IPS DF 6.9 (cell line): ENCODE measurements at regions not wholly inside any gene's neighbourhood (a gene's known extent, or its start where the extent isn't known, plus 50 kb on each side); places are given as distances from the start of the nearest gene placed in this dataset.
"Not testable (repeated sequence)": the region's sequence is repeated elsewhere in the genome, so short reads cannot be mapped to it uniquely, and the experiment has no call there.

Source experiments
- DNase-seq: peaks from one replicate; pipeline ENCODE4 v3.0.0-alpha.2; 2013; ENCODE audit warnings: low read depth, low spot score
- H3K27ac ChIP-seq: one replicate; pipeline ENCODE4 v1.5.1; 2013; ENCODE audit warnings: low read length, control low read depth
- H3K27me3 ChIP-seq: 2 replicates; pipeline ENCODE4 v1.6.1; 2013; ENCODE audit warnings: mild to moderate bottlenecking, low read length; ENCODE audit not compliant: control insufficient read depth, insufficient read depth
- H3K36me3 ChIP-seq: 2 replicates; pipeline ENCODE4 v1.6.1; 2013; ENCODE audit warnings: low read length; ENCODE audit not compliant: control insufficient read depth, insufficient read depth
- H3K4me1 ChIP-seq: 2 replicates; pipeline ENCODE4 v1.6.1; 2013; ENCODE audit warnings: low read length; ENCODE audit not compliant: control insufficient read depth, insufficient read depth
- H3K4me3 ChIP-seq: 2 replicates; pipeline ENCODE4 v1.5.1; 2013; ENCODE audit warnings: mild to moderate bottlenecking, low read length
- H3K9me3 ChIP-seq: 2 replicates; pipeline ENCODE4 v1.6.1; 2013; ENCODE audit warnings: low read length, inconsistent platforms; ENCODE audit not compliant: control insufficient read depth, insufficient read depth
- WGBS: extraction: QIAGEN DNeasy Blood & Tissue Kit; methylation state at CpG from one replicate; pipeline ENCODE4 v1.1.7; 2013; ENCODE audit warnings: mixed read lengths, missing lambda C conversion rate; ENCODE audit not compliant: insufficient read length, insufficient coverage; 5-methylcytosine and 5-hydroxymethylcytosine counted together

GRCh38 chr17:49898366-49899190 is 50.7 kb upstream of the TAC4 start:
- no peak overlapping the region for H3K4me3 ChIP-seq
- H3K4me1 ChIP-seq, result 0 out of 2 replicates have a peak, but pooled peaks cover 2% of the 10 kb centered on the region
- WGBS, result no CpG with 5 or more reads among the region's 9 CpGs
- no peaks in the 10 kb centered on the region for H3K36me3 ChIP-seq
- no peak overlapping the region for H3K27ac ChIP-seq
- DNase-seq, result no peak
- no peaks in the 10 kb centered on the region for H3K9me3 ChIP-seq
- H3K27me3 ChIP-seq, result peaks cover 15% of the 10 kb centered on the region

DNA sequence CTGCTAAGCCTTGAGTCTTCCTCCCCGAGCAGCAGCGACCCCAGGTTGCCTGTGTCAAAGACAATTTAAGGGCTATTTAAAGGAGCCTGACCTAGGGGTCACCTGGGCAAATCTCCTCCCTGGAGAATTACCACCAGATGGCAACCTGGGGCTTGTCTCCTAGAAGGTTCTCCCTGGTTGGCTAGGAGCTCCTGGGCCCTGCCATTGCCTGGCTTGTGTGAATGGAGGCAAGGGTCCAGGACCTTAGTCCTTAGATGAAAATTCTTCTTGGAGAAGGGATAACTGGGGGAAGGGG is 51.3 kb upstream of the TAC4 start:
- no CpG with 5 or more reads among the region's 2 CpGs for WGBS

DNA sequence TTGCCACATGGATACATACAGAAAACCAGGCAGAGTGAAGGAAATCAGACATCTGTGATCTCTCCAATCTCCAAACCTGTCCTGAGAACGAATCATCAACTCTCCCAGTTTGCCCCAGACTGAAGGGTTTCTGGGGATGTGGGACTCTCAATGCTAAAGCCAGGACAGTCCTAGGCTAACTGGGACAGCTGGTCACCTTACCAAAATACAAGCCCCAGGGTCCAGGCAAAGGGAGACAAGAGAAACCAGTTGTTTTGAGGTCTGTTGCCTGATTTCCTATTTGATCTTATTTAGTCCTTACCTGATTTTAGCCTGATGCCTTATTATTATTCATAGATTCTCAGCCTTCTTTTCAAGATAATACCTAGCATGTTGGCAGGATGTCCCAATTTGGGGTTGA is 51.7 kb upstream of the TAC4 start:
- no peaks in the 10 kb centered on the region for H3K9me3 ChIP-seq
- H3K4me3 ChIP-seq, result no peak overlapping the region
- H3K36me3 ChIP-seq, result no peaks in the 10 kb centered on the region
- no CpG with 5 or more reads among the region's 1 CpG for WGBS
- peaks cover 21% of the 10 kb centered on the region for H3K27me3 ChIP-seq
- H3K27ac ChIP-seq, result no peak overlapping the region
- no peak for DNase-seq
- peaks cover 3% of the 10 kb centered on the region; the same call in 1 of the 2 replicates for H3K4me1 ChIP-seq

More for the DNA sequence above, 51.3 kb upstream of the TAC4 start:
- H3K36me3 ChIP-seq, result no peaks in the 10 kb centered on the region
- peaks cover 3% of the 10 kb centered on the region; the same call in 1 of the 2 replicates for H3K4me1 ChIP-seq
- peaks cover 20% of the 10 kb centered on the region for H3K27me3 ChIP-seq
- H3K9me3 ChIP-seq, result no peaks in the 10 kb centered on the region
- DNase-seq, result peak; percentile 72
- no peak overlapping the region for H3K27ac ChIP-seq
- H3K4me3 ChIP-seq, result no peak overlapping the region

- H3K36me3 ChIP-seq, DNase-seq, H3K27ac ChIP-seq, H3K4me3 ChIP-seq, H3K9me3 ChIP-seq, H3K4me1 ChIP-seq: not testable (repeated sequence)
- H3K27me3 ChIP-seq, result peaks cover 21% of the 10 kb centered on the region
- no CpG with 5 or more reads among the region's 5 CpGs for WGBS
These were observed 52.9 kb upstream of the TAC4 start for GRCh38 chr17:49900801-49901200.

DNA sequence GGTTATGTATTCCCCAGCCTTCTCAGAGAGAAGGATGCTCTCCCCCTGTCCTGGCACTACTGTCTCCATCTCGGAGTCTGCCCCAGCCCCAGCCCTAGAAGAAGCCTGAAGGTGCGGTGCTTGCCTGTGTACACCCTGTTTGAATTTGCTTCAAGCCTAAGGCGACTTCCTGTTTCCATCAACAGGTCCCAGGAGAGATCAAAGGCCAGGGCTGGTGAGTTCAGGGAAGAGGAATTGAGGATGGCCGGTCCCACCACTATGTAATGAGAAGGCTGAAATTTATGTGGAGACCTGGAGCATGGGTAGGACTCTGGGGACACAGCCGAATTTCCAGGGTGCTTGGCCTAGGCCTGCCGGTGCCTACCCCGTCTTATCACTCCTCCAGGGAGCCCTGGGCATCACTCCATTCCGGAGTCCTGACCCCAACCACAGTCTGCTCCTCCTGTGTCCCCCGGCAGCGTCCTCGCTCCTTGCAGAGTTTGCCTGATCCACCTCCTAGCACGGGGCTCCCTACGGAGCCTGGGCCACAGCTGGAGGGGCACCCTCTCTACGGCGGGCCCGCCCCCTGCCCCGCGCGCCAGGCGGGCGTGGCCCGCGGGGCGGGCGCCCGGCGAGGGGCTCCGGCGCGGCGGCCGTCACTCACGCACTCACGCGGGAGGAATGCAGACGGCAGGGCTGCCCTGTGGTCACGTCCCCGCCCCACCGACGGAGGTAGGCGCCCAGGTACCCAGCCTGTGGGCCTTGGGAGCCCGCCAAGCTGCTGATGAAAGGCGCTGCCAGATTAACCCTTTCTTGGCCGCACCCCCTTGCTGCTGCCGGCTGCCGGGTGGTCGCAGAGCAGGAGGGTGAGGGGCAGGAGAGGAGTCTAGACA is 53.8 kb upstream of the TAC4 start:
- WGBS, result no CpG with 5 or more reads among the region's 47 CpGs
- Histone ChIP-seq H3K27ac (no peak overlapping the region), H3K36me3 (no peaks in the 10 kb centered on the region), H3K4me1 (peaks cover 7% of the 10 kb centered on the region), H3K4me3 (peak overlapping the region; percentile 45; the same call in 1 of the 2 replicates), H3K9me3 (no peaks in the 10 kb centered on the region), H3K27me3 (peaks cover 24% of the 10 kb centered on the region)
- no peak for DNase-seq

DNA sequence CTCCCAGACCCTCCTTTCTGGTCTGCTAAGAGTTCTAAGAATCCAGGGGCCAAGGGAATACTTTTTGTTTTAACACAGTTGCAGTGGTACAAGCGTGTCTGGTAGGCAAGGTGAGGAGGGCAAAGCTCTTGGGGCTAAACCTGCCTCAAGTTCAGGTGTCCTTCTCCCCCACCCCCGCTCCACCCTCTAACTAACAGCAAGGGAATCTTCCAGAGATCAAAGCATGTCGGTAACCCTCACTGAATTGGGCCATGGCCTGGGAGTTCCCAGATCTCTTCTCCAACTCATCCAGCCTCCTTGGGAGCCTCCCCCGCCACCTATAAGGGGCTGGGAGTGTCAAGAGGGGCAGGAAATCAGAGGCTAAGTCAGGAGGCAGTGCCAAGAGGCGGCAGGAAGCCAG is 55.7 kb upstream of the TAC4 start:
- H3K27me3 ChIP-seq, result peaks cover 28% of the 10 kb centered on the region
- no peak overlapping the region for H3K27ac ChIP-seq
- H3K4me3 ChIP-seq, result no peak overlapping the region
- no peaks in the 10 kb centered on the region for H3K36me3 ChIP-seq
- H3K4me1 ChIP-seq, result peaks cover 7% of the 10 kb centered on the region
- no peak for DNase-seq
- no CpG with 5 or more reads among the region's 5 CpGs for WGBS
- H3K9me3 ChIP-seq, result no peaks in the 10 kb centered on the region

DNA sequence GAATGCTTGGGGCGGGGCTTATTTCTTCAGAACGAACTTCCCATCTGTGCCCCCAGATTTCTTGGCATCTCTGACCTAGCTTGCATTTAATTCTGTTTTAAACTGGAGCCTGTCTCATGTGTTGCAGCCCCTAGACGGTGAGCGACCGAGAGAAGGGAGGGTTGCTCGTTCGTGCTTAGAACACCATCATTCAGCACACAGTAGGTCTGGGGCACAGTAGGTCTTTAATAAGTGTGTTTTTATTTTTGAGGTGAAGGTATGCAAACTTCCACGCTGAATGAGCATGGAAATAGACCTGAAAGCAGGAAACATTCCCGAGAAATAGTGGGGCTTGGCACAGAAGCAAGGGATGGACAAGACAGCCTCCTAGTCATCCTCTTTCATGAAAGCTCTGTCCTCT is 57.0 kb upstream of the TAC4 start:
- DNase-seq, result no peak
- H3K9me3 ChIP-seq, result no peaks in the 10 kb centered on the region
- peaks cover 39% of the 10 kb centered on the region for H3K27me3 ChIP-seq
- no peaks in the 10 kb centered on the region for H3K36me3 ChIP-seq
- no peak overlapping the region for H3K4me3 ChIP-seq
- no peak overlapping the region for H3K27ac ChIP-seq
- H3K4me1 ChIP-seq, result peaks cover 5% of the 10 kb centered on the region
- WGBS, result no CpG with 5 or more reads among the region's 9 CpGs

DNA sequence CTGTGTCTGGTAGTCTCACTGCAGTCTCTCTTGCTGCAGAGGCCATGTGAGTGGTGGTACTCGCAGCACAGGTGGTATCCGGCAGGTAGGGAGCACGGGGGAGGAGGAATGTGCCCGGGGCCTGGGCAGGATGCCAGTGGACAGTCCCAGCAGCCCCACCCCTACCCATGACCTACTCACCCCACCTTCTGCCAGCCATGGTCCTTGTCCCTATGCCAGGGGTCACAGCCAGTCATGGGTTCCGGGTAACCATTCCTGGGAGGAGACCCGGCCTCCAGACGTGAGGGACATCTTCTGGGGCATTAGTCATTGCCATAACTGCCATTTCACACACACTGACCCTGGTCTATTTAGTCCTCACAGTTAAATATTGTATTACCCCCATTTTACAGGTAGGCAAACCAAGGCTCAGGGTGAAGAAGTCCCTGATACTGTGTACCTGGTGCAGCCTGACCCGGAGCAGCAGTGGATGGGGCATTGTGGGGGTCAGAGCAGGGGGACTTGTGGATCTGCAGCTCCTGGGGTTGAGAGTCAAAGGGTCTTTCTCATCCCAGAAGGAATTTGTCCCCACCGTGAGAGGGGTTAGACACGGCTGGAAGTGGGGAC is 58.8 kb upstream of the TAC4 start:
- DNase-seq, result no peak
- no CpG with 5 or more reads among the region's 10 CpGs for WGBS

DNA sequence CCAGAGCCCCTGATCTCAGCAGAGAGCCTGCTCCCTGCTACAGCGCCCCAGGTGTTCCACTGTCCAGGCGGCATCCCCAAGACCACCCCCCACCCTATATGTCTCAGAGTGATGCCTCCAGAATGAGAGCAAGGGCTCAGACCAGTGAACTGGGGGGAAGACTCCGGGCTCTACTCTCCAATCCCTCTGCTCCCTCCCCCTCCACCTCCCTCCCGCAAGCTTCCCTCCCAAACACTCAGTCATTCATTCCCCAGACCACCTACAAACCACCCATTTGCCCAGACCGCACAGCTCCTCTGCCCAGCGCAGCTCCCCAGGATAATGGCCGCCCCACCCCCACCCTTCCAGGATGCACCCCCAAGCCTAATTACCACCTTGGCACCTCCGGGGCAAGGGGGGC is 59.4 kb upstream of the TAC4 start:
- Histone ChIP-seq H3K27ac (no peak overlapping the region), H3K4me3 (no peak overlapping the region), H3K4me1 (peaks cover 5% of the 10 kb centered on the region), H3K27me3 (peaks cover 43% of the 10 kb centered on the region), H3K9me3 (no peaks in the 10 kb centered on the region), H3K36me3 (no peaks in the 10 kb centered on the region)
- WGBS, result no CpG with 5 or more reads among the region's 8 CpGs
- DNase-seq, result no peak

More for the DNA sequence above, 58.8 kb upstream of the TAC4 start:
- Histone ChIP-seq H3K27me3 (peaks cover 44% of the 10 kb centered on the region), H3K27ac (no peak overlapping the region), H3K36me3 (no peaks in the 10 kb centered on the region), H3K4me3 (no peak overlapping the region), H3K4me1 (peaks cover 5% of the 10 kb centered on the region), H3K9me3 (no peaks in the 10 kb centered on the region)
